ENCODE measurements at regions not wholly inside any gene's neighbourhood (a gene's known extent, or its start where the extent isn't known, plus 50 kb on each side); places are given as distances from the start of the nearest gene placed in this dataset.

DNA sequence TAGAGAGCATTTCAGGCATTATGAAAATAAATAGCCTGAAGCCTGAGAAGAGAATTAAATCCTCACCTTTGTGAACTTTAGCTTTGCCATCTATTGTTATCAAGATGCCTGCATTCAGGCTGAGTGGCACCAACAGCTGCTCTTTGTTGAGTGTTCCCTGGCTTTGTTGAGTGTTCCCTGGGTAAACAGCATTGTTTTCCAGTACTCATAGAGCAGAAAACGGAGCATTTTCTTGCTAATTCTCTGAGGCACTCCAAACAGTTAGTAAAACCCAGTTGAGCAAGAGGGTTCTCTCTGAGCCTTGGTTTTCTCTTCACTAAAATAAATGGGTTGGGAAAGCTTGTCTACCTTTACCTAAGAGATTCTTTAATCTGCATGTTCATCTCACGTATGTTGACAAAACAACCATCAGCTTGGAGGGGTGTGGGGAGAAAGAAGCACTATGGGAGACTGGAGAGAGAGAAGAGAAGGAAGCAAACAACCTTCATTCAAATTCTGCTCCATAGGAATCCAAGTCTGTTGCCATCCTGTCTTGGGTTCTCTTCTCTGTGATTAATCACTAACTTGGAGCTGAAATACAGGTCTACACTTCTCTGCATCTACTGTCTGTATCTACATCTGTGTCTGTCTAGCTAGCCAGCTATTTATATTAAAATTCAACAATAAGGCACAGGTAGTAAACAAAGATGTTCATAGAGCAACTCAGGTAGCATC, 567.0 kb upstream of the SOX11 start:
- no peak overlapping the region for H3K4me3 ChIP-seq (replicated peaks; ENCODE audit: low read depth, low read length)
- TF ChIP-seq, protein P1, sequence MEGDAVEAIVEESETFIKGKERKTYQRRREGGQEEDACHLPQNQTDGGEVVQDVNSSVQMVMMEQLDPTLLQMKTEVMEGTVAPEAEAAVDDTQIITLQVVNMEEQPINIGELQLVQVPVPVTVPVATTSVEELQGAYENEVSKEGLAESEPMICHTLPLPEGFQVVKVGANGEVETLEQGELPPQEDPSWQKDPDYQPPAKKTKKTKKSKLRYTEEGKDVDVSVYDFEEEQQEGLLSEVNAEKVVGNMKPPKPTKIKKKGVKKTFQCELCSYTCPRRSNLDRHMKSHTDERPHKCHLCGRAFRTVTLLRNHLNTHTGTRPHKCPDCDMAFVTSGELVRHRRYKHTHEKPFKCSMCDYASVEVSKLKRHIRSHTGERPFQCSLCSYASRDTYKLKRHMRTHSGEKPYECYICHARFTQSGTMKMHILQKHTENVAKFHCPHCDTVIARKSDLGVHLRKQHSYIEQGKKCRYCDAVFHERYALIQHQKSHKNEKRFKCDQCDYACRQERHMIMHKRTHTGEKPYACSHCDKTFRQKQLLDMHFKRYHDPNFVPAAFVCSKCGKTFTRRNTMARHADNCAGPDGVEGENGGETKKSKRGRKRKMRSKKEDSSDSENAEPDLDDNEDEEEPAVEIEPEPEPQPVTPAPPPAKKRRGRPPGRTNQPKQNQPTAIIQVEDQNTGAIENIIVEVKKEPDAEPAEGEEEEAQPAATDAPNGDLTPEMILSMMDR (IDR thresholded peaks at IDR 0.05; ENCODE audit: low read length, missing control alignments): no peak
- no peak for DNase-seq (ENCODE audit: low read depth)

DNA sequence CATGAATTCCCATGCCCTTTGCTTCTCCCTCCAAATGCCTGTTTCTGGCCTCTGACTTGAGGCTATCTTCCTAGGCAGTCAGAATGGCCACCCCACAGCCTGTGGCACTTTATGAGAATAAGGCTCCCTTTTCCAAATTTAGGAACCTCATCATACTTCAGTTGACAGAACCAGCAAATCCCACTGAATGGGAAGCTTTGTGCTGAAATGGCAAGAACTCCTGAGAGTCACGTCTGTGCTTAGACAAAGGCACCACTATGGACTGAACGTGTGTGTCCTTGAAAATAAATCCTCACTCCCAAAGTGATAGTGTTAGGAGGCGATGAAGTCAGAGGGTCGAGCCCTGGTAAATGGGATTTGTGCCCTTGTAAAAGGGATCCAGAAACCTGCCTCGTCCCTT, 559.9 kb upstream of the SOX11 start:
- DNase-seq (ENCODE audit: low read depth): no peak
- TF ChIP-seq, protein P1 (IDR thresholded peaks at IDR 0.05; ENCODE audit: low read length, missing control alignments): no peak
- no peak overlapping the region for H3K4me3 ChIP-seq (replicated peaks; ENCODE audit: low read depth, low read length)

DNA sequence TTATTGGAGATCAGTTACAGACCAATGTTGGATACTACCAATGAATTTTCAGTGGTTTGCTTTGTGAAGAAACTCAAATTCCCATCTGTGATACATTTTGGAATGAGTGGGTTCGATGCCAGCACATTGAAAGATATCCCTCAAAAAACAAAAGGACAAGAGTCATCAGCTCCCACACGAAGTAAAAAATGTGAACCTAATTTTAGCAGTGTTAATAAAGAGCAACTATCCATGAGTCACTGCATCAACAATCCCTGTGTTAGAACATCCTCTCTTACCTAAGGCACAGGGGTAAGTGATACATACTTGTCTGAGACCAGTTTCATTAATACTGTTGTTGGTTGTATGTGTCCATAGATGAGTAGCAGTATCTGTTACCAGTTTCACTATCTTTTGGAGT, 551.8 kb upstream of the SOX11 start:
- H3K4me3 ChIP-seq (replicated peaks; ENCODE audit: low read depth, low read length): no peak overlapping the region
- TF ChIP-seq, protein P1 (IDR thresholded peaks at IDR 0.05; ENCODE audit: low read length, missing control alignments): no peak
- peak; percentile 0 for DNase-seq (ENCODE audit: low read depth)

DNA sequence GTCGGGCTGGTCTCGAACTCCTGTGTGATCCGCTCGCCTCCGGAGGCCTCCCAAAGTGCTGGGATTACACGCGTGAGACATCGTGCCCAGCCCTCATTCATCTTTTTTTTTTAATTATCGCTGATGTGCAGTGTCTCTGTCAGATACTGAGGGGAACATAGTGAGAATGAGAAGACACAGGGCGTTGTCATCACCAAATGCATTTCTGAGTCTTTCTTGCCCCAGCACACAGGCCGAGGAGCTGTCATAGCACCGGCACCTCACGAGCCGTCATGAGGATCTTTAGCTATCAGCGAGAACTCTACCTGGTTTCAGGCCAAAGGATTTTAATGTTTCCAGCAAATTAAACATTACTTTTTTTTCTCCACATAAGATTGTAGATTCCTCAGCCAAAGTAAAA, 548.0 kb upstream of the SOX11 start:
- no peak for DNase-seq (ENCODE audit: low read depth)
- no peak overlapping the region for H3K4me3 ChIP-seq (replicated peaks; ENCODE audit: low read depth, low read length)
- TF ChIP-seq, protein P1 (IDR thresholded peaks at IDR 0.05; ENCODE audit: low read length, missing control alignments): no peak

DNA sequence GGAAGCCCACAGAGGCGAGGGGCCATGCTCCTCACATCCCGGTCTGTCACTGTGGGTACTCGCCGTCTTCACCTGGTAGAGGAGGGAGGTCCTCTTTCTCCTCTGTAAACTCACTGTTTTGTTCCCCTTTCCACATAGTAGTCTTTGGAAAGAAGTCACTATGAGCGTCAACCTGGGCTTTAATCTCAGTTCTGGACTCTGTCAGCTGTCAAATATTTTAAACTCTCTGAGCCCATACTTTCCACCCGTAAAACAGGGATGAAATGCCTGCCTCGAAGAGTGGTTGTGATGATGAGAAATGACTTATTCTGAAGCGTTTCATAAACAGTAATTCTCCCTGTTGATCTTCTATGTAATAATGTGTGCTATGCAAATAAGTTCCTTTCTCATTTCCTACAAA, 547.1 kb upstream of the SOX11 start:
- TF ChIP-seq, protein P1 (IDR thresholded peaks at IDR 0.05; ENCODE audit: low read length, missing control alignments): no peak
- no peak for DNase-seq (ENCODE audit: low read depth)
- H3K4me3 ChIP-seq (replicated peaks; ENCODE audit: low read depth, low read length): no peak overlapping the region

DNA sequence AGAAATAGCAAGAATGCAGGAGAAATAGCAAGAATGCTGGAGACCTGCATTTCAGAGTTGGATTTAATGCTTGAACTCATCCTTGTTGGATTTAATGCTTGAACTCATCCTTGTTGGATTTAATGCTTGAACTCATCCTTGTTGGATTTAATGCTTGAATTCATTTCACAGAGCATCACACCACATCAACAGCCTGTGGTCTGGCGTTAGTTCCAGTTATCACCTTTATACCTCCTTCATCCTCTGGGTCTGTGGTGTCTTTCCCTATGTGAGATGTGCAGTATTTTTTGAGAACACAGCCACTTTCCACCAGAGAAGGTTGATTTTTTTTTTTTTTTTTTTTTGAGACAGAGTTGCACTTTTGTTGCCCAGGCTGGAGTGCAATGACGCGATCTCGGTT, 546.4 kb upstream of the SOX11 start:
- no peak for DNase-seq (ENCODE audit: low read depth)
- TF ChIP-seq, protein P1 (IDR thresholded peaks at IDR 0.05; ENCODE audit: low read length, missing control alignments): no peak
- H3K4me3 ChIP-seq (replicated peaks; ENCODE audit: low read depth, low read length): no peak overlapping the region

Data from fibroblast of pulmonary artery (primary cell).